HepG2 (cell line): ENCODE measurements at regions not wholly inside any gene's neighbourhood (a gene's known extent, or its start where the extent isn't known, plus 50 kb on each side); places are given as distances from the start of the nearest gene placed in this dataset.

ENCODE experiments used
- ATAC-seq: fragments of 200-7000 bp; cut with Tn5 transposase; 3 replicates; pipeline ENCODE4 v1.9.1; 2020; ENCODE audit warnings: mild to moderate bottlenecking, moderate library complexity
- BruUV-seq: library from RNA; stranded (reverse); fragments of 400-500 nt; replicated peaks from 2 replicates; lab custom pipeline; 2021; lab: Mats Ljungman, UMichigan
- CTCF ChIA-PET: fragments of 300-600 bp; formaldehyde crosslinking; extraction: SDS; loops from one replicate; lab custom pipeline; 2021; ENCODE audit warnings: low total read pairs, inconsistent platforms, low intra/inter-chr PET ratio; lab: Yijun Ruan, JAX
- POLR2A ChIA-PET: fragments of 350-600 bp; sonication (Branson Sonifier 250); formaldehyde crosslinking; loops from one replicate; lab custom pipeline; 2020; ENCODE audit warnings: antibody characterized with exemption, inconsistent platforms; lab: Yijun Ruan, JAX
- DNase-seq: peaks from one replicate; pipeline ENCODE4 v3.0.0-alpha.2; 2015; ENCODE audit warnings: low spot score
- FAIRE-seq: peaks from 3 replicates; lab custom pipeline; 2011; peaks lifted over from hg19 to GRCh38; lab: Jason Lieb, UNC
- H2AFZ ChIP-seq: one replicate; pipeline ENCODE4 v1.6.1; 2011; ENCODE audit warnings: low read length, inconsistent platforms
- H3K27ac ChIP-seq: fragments of 300-600 bp; 3 replicates; pipeline ENCODE4 v1.8.0; 2011; ENCODE audit warnings: mixed run types, mild to moderate bottlenecking, mixed read lengths, low read length, inconsistent platforms; ENCODE audit not compliant: insufficient read depth; ENCODE audit errors: extremely low read length
- H3K27me3 ChIP-seq, 2 experiments: fragments of 200-600 bp in 1 of 2; 2 replicates in 1 of 2; 3 replicates in 1 of 2; pipeline versions ENCODE4 v1.6.0 to v1.8.0; 2011; ENCODE audit warnings: low read length in 2 of 2, mild to moderate bottlenecking in 2 of 2, moderate library complexity in 2 of 2, inconsistent platforms in 1 of 2; ENCODE audit not compliant: insufficient read depth in 2 of 2, control insufficient read depth in 1 of 2
- H3K36me3 ChIP-seq, 2 experiments: fragments of 200-600 bp in 1 of 2; replicated peaks in 1 of 2; 2 replicates in 1 of 2; 3 replicates in 1 of 2; pipeline versions ENCODE4 v1.5.1 to v1.8.0; 2011; ENCODE audit warnings: low read length in 2 of 2, inconsistent platforms in 1 of 2; ENCODE audit not compliant: insufficient read depth in 2 of 2, control insufficient read depth in 1 of 2
- H3K4me1 ChIP-seq: 2 replicates; pipeline ENCODE4 v1.5.1; 2012; ENCODE audit warnings: low read length, inconsistent platforms; ENCODE audit not compliant: insufficient read depth
- H3K4me2 ChIP-seq: 2 replicates; pipeline ENCODE4 v1.6.0; 2011; ENCODE audit warnings: low read depth, low read length, inconsistent platforms
- H3K4me3 ChIP-seq, 3 experiments: fragments of 200-600 bp in 1 of 3; sonication (generic), shearing (Covaris generic) in 1 of 3; replicated peaks in 1 of 3; 2 replicates each; pipeline ENCODE4 v1.5.1; 2011 to 2016; ENCODE audit warnings: low read length in 3 of 3, inconsistent platforms in 2 of 3, low read depth in 2 of 3, mild to moderate bottlenecking in 2 of 3, control low read depth in 1 of 3, mixed read lengths in 1 of 3; ENCODE audit not compliant: insufficient read depth in 1 of 3
- H3K79me2 ChIP-seq: one replicate; pipeline ENCODE4 v1.6.1; 2011; ENCODE audit warnings: low read length, inconsistent platforms; ENCODE audit not compliant: insufficient read depth
- H3K9ac ChIP-seq: 2 replicates; pipeline ENCODE4 v1.6.0; 2011; ENCODE audit warnings: mild to moderate bottlenecking, low read depth, low read length, inconsistent platforms; ENCODE audit not compliant: insufficient read depth
- H3K9me3 ChIP-seq: 2 replicates; pipeline ENCODE4 v1.5.1; 2012; ENCODE audit warnings: mild to moderate bottlenecking, low read length
- H4K20me1 ChIP-seq: 2 replicates; pipeline ENCODE4 v1.6.0; 2011; ENCODE audit warnings: inconsistent platforms, mild to moderate bottlenecking, low read length, moderate library complexity; ENCODE audit not compliant: insufficient read depth
- DNMT1 ChIP-seq: sonication (generic); formaldehyde crosslinking; IDR thresholded peaks from 2 replicates; pipeline ENCODE4 v1.5.1; 2020; ENCODE audit warnings: mild to moderate bottlenecking, missing genetic modification reagents
- MAF1 ChIP-seq: sonication (generic); formaldehyde crosslinking; IDR thresholded peaks from 2 replicates; pipeline ENCODE4 v1.5.0; 2020; ENCODE audit warnings: missing genetic modification reagents, borderline replicate concordance
- NFE2 ChIP-seq: sonication (generic); formaldehyde crosslinking; IDR thresholded peaks from 2 replicates; pipeline ENCODE4 v1.4.0; 2020; ENCODE audit warnings: missing genetic modification reagents
- RBAK ChIP-seq: sonication (generic); formaldehyde crosslinking; IDR thresholded peaks from 2 replicates; pipeline ENCODE4 v1.5.1; 2020; ENCODE audit warnings: mild to moderate bottlenecking, missing genetic modification reagents
- RERE ChIP-seq: IDR thresholded peaks from 2 replicates; pipeline ENCODE4 v1.6.1; 2016; ENCODE audit warnings: low read depth, missing genetic modification reagents, missing compliant biosample characterization
- RFX1 ChIP-seq: fragments of 450-650 bp; IDR thresholded peaks from 2 replicates; pipeline ENCODE4 v1.6.1; 2017
- RNF219 ChIP-seq: sonication (generic); formaldehyde crosslinking; IDR thresholded peaks from 2 replicates; pipeline ENCODE4 v1.5.0; 2020; ENCODE audit warnings: mild to moderate bottlenecking, missing genetic modification reagents
- SCMH1 ChIP-seq: sonication (generic); formaldehyde crosslinking; IDR thresholded peaks from 2 replicates; pipeline ENCODE4 v1.9.0; 2021; ENCODE audit warnings: missing genetic modification reagents, mild to moderate bottlenecking, borderline replicate concordance
- SOX6 ChIP-seq, 2 experiments: fragments of 450-650 bp in 1 of 2; sonication (generic) in 1 of 2; formaldehyde crosslinking in 1 of 2; IDR thresholded peaks; 2 replicates each; pipeline versions ENCODE4 v1.4.0 to v1.6.1; 2017 to 2020; ENCODE audit warnings: antibody characterized with exemption in 1 of 2, mild to moderate bottlenecking in 1 of 2, missing genetic modification reagents in 1 of 2
- THAP7 ChIP-seq: sonication (generic); formaldehyde crosslinking; IDR thresholded peaks from 2 replicates; pipeline ENCODE4 v1.8.1; 2023; ENCODE audit warnings: mild to moderate bottlenecking, missing genetic modification reagents
- TSC22D2 ChIP-seq: sonication (generic); formaldehyde crosslinking; IDR thresholded peaks from 2 replicates; pipeline ENCODE4 v1.5.1; 2020; ENCODE audit warnings: missing genetic modification reagents, mild to moderate bottlenecking, borderline replicate concordance
- ZNF136 ChIP-seq: sonication (generic); formaldehyde crosslinking; IDR thresholded peaks from 2 replicates; pipeline ENCODE4 v1.8.1; 2022; ENCODE audit warnings: low read depth, mild to moderate bottlenecking, moderate library complexity, missing genetic modification reagents
- ZNF383 ChIP-seq: sonication (generic); formaldehyde crosslinking; IDR thresholded peaks from 2 replicates; pipeline ENCODE4 v1.4.0; 2020; ENCODE audit warnings: missing genetic modification reagents, mild to moderate bottlenecking, borderline replicate concordance
- ZNF629 ChIP-seq: sonication (generic); formaldehyde crosslinking; conservative IDR thresholded peaks from 2 replicates; pipeline ENCODE4 v1.5.0; 2020; ENCODE audit warnings: missing genetic modification reagents
- ZSCAN22 ChIP-seq: sonication (generic); formaldehyde crosslinking; IDR thresholded peaks from 2 replicates; pipeline ENCODE4 v1.4.0; 2020; ENCODE audit warnings: mild to moderate bottlenecking, missing genetic modification reagents
- in situ Hi-C: cut with HindIII; loops from 2 replicates; pipeline ENCODE4 v1.10.0; 2017; ENCODE audit warnings: low pct_unique_long_range_greater_than_20kb; ENCODE audit not compliant: extremely low pct_ligation_motif_present
- intact Hi-C: fragments of 100-400 bp; cut with micrococcal nuclease; formaldehyde crosslinking; loops from one replicate; pipeline ENCODE4 v1.10.0; 2022; ENCODE audit not compliant: unreplicated experiment

GRCh38 chr5:93019896-93020295, 561.1 kb downstream of the NR2F1-AS1 start (continued):
- no peak for TF ChIP-seq RNF219 (CRISPR knock-in tag)
- TF ChIP-seq RFX1, result no peak
- no peak for TF ChIP-seq DNMT1 (CRISPR knock-in tag)
- no peak for TF ChIP-seq THAP7
- no peak for TF ChIP-seq RBAK (CRISPR knock-in tag)
- no peak for TF ChIP-seq SOX6 (IDR thresholded peaks at IDR 0.05)
- no peak for TF ChIP-seq SOX6 (CRISPR knock-in tag; IDR thresholded peaks at IDR 0.05)
- TF ChIP-seq, all 625 proteins: peak for 0

- H3K27ac ChIP-seq, result no peak overlapping the region
- H3K4me1 ChIP-seq, result peaks cover 8% of the 10 kb centered on the region; the same call in 1 of the 2 replicates
- no peaks in the 10 kb centered on the region for H3K9me3 ChIP-seq
- ChIA-PET POLR2A (no interaction called here), CTCF (no interaction called here)
- H3K4me2 ChIP-seq, result no peak overlapping the region
- no peak overlapping the region for H2AFZ ChIP-seq
- intact Hi-C loops (no loop called here), in situ Hi-C loops (no loop called here)
- no peak overlapping the region for H3K9ac ChIP-seq
- BruUV-seq, result no TSS peak
- no peak for FAIRE-seq
- no peak for ATAC-seq
- H3K36me3 ChIP-seq, result no peaks in the 10 kb centered on the region
- H3K27me3 ChIP-seq, result no peaks in the 10 kb centered on the region; a peak in 1 of 5 replicates
- H3K79me2 ChIP-seq, result no peaks in the 10 kb centered on the region
- TF ChIP-seq ZNF629 (CRISPR knock-in tag), result no peak
- no peak for TF ChIP-seq TSC22D2
- TF ChIP-seq ZSCAN22 (CRISPR knock-in tag), result no peak
- TF ChIP-seq ZNF383 (CRISPR knock-in tag), result no peak
- TF ChIP-seq SCMH1 (CRISPR knock-in tag), result no peak
- TF ChIP-seq ZNF136 (CRISPR knock-in tag), result no peak
- TF ChIP-seq NFE2, result no peak
- no peak for TF ChIP-seq RERE (CRISPR knock-in tag)
- no peak for TF ChIP-seq MAF1 (CRISPR knock-in tag)
- TF ChIP-seq, all 625 proteins: peak for 0
- Histone ChIP-seq H3K4me3 (no peak overlapping the region), H4K20me1 (no peaks in the 10 kb centered on the region)
- no peak for DNase-seq
Measured at GRCh38 chr5:93018461-93018860, 562.6 kb downstream of the NR2F1-AS1 start.
